ENCODE measurements at regions not wholly inside any gene's neighbourhood (a gene's known extent, or its start where the extent isn't known, plus 50 kb on each side); places are given as distances from the start of the nearest gene placed in this dataset.

- H3K27me3 ChIP-seq (ENCODE audit: control insufficient read depth in 4 of 4, insufficient read depth in 4 of 4, low read length in 3 of 4): peaks cover 0 to 14% (median 0%) of the 10 kb centered on the region in 4 donors
- no peak for TF ChIP-seq YY1 (IDR thresholded peaks at IDR 0.05)
- TF ChIP-seq MAX (IDR thresholded peaks at IDR 0.05): no peak
- TF ChIP-seq ATF3 (IDR thresholded peaks at IDR 0.05): no peak
- TF ChIP-seq RAD21 (IDR thresholded peaks at IDR 0.05): no peak
- TF ChIP-seq CTCF (IDR thresholded peaks at IDR 0.05; ENCODE audit: low read depth, low read length, missing input control): no peak
- no peak for TF ChIP-seq NR2F2 (IDR thresholded peaks at IDR 0.05)
- no peak for TF ChIP-seq REST (IDR thresholded peaks at IDR 0.05)
- TF ChIP-seq TAF1 (conservative IDR thresholded peaks at IDR 0.05): no peak
- no peak for TF ChIP-seq GABPA (IDR thresholded peaks at IDR 0.05 in 1 of 2, conservative IDR thresholded peaks at IDR 0.05 in 1 of 2)
- no peak for TF ChIP-seq HNF4A (conservative IDR thresholded peaks at IDR 0.05)
Observed at GRCh38 chr12:34346372-34347034, 324.2 kb downstream of the ALG10 start.

GRCh38 chr12:34347367-34347766 lies 325.1 kb downstream of the ALG10 start:
- H3K27me3 ChIP-seq (ENCODE audit: control insufficient read depth in 4 of 4, insufficient read depth in 4 of 4, low read length in 3 of 4): peaks cover 0 to 14% (median 0%) of the 10 kb centered on the region in 4 donors
- H3K9me3 ChIP-seq (ENCODE audit: control insufficient read depth in 4 of 4, low read length in 3 of 4): peaks cover 0 to 4% (median 2%) of the 10 kb centered on the region in 4 donors
- no peak for TF ChIP-seq FOXA1 (IDR thresholded peaks at IDR 0.05)
- no peak for TF ChIP-seq SP1 (IDR thresholded peaks at IDR 0.05)
- TF ChIP-seq ZBTB33 (IDR thresholded peaks at IDR 0.05): no peak
- no peak for TF ChIP-seq MAX (IDR thresholded peaks at IDR 0.05)
- no peak for TF ChIP-seq JUND (IDR thresholded peaks at IDR 0.05)
- TF ChIP-seq GABPA (IDR thresholded peaks at IDR 0.05 in 1 of 2, conservative IDR thresholded peaks at IDR 0.05 in 1 of 2): no peak
- TF ChIP-seq FOXA2 (IDR thresholded peaks at IDR 0.05): no peak
- no peak for TF ChIP-seq NR2F2 (IDR thresholded peaks at IDR 0.05)
- peaks cover 0 to 2% (median 0%) of the 10 kb centered on the region in 4 donors for H3K4me1 ChIP-seq (ENCODE audit: control insufficient read depth in 4 of 4, insufficient read depth in 4 of 4, low read length in 3 of 4)
- no peak overlapping the region for H3K9ac ChIP-seq (ENCODE audit: low read depth in 1 of 2, low read length in 2 of 2)
- no peak overlapping the region for H3K4me3 ChIP-seq (ENCODE audit: low read depth in 1 of 3, low read length in 3 of 3)
- H3K27ac ChIP-seq (ENCODE audit: low read depth in 1 of 2, low read length in 2 of 2): no peak overlapping the region
- 35% methylated on average over 23 of the region's 23 CpGs for WGBS
- no peaks in the 10 kb centered on the region for H3K36me3 ChIP-seq (ENCODE audit: control insufficient read depth in 4 of 4, insufficient read depth in 3 of 4, low read depth in 1 of 4, low read length in 3 of 4)
- DNase-seq (ENCODE audit: low spot score): no peak

More at GRCh38 chr12:34346372-34347034, 324.2 kb downstream of the ALG10 start:
- Histone ChIP-seq H3K36me3 (ENCODE audit: control insufficient read depth in 4 of 4, insufficient read depth in 3 of 4, low read depth in 1 of 4, low read length in 3 of 4) (no peaks in the 10 kb centered on the region), H3K4me3 (ENCODE audit: low read depth in 1 of 3, low read length in 3 of 3) (no peak overlapping the region), H3K4me1 (ENCODE audit: control insufficient read depth in 4 of 4, insufficient read depth in 4 of 4, low read length in 3 of 4) (peaks cover 0 to 2% (median 0%) of the 10 kb centered on the region in 4 donors), H3K27ac (ENCODE audit: low read depth in 1 of 2, low read length in 2 of 2) (no peak overlapping the region), H3K9ac (ENCODE audit: low read depth in 1 of 2, low read length in 2 of 2) (no peak overlapping the region), H3K9me3 (ENCODE audit: control insufficient read depth in 4 of 4, low read length in 3 of 4) (peaks cover 0 to 4% (median 2%) of the 10 kb centered on the region in 4 donors)
- no peak for DNase-seq (ENCODE audit: low spot score)
- 34% methylated on average over 39 of the region's 39 CpGs for WGBS
